GM19463 (cell line): ENCODE measurements at regions not wholly inside any gene's neighbourhood (a gene's known extent, or its start where the extent isn't known, plus 50 kb on each side); places are given as distances from the start of the nearest gene placed in this dataset.

Experiments
- ATAC-seq: cut with Tn5 transposase; IDR thresholded peaks from one replicate; pipeline ENCODE4 v1.9.1; 2021; ENCODE audit warnings: mild to moderate bottlenecking, moderate library complexity; ENCODE audit not compliant: unreplicated experiment

GRCh38 chr3:188057124-188057523, 96.8 kb upstream of the LPP start:
- ATAC-seq, result no peak

- no peak for ATAC-seq
Measured at GRCh38 chr3:188058569-188059184, 95.3 kb upstream of the LPP start.

GRCh38 chr3:188059351-188059750, 94.6 kb upstream of the LPP start:
- ATAC-seq, result no peak

- ATAC-seq, result no peak
Measured at GRCh38 chr3:188060264-188060835, 93.6 kb upstream of the LPP start.

- no peak for ATAC-seq
Measured at GRCh38 chr3:188060840-188061544, 93.0 kb upstream of the LPP start.

GRCh38 chr3:188062216-188062615, 91.7 kb upstream of the LPP start:
- ATAC-seq, result no peak

- no peak for ATAC-seq
Measured at GRCh38 chr3:188064831-188065493, 89.0 kb upstream of the LPP start.

- ATAC-seq, result no peak
Measured at GRCh38 chr3:188066141-188066540, 87.8 kb upstream of the LPP start.

- no peak for ATAC-seq
Measured at GRCh38 chr3:188067932-188068331, 86.0 kb upstream of the LPP start.

- no peak for ATAC-seq
Measured at GRCh38 chr3:188068342-188068741, 85.6 kb upstream of the LPP start.

- ATAC-seq, result no peak
Measured at GRCh38 chr3:188071636-188072035, 82.3 kb upstream of the LPP start.

GRCh38 chr3:188076176-188076575, 77.8 kb upstream of the LPP start:
- no peak for ATAC-seq

GRCh38 chr3:188077160-188077799, 76.7 kb upstream of the LPP start:
- no peak for ATAC-seq

GRCh38 chr3:188080091-188080490, 73.9 kb upstream of the LPP start:
- no peak for ATAC-seq

GRCh38 chr3:188082031-188082430, 71.9 kb upstream of the LPP start:
- no peak for ATAC-seq

- ATAC-seq, result no peak
Measured at GRCh38 chr3:188082450-188082849, 71.5 kb upstream of the LPP start.

- no peak for ATAC-seq
Measured at GRCh38 chr3:188083011-188083410, 70.9 kb upstream of the LPP start.

- no peak for ATAC-seq
Measured at GRCh38 chr3:188084752-188085583, 69.0 kb upstream of the LPP start.

GRCh38 chr3:188085584-188086560, 68.1 kb upstream of the LPP start:
- ATAC-seq, result no peak
